Endothelial cell of umbilical vein (primary cell): ENCODE measurements at regions not wholly inside any gene's neighbourhood (a gene's known extent, or its start where the extent isn't known, plus 50 kb on each side); places are given as distances from the start of the nearest gene placed in this dataset.

Source experiments
- BruUV-seq: library from RNA; stranded (reverse); fragments of 400-500 nt; replicated peaks from 2 replicates; lab custom pipeline; 2021; lab: Mats Ljungman, UMichigan
- CTCF ChIA-PET: fragments of 300-600, 350-600 bp; sonication (Branson Sonifier 250); formaldehyde crosslinking; loops from one replicate; lab custom pipeline; 2021; ENCODE audit warnings: antibody characterized with exemption, inconsistent platforms; lab: Charles Lee
- POLR2A ChIA-PET: fragments of 300-600, 350-600 bp; sonication (Branson Sonifier 250); formaldehyde crosslinking; loops from one replicate; lab custom pipeline; 2021; ENCODE audit warnings: antibody characterized with exemption, inconsistent platforms; lab: Charles Lee
- DNase-seq: peaks from one replicate; pipeline ENCODE4 v3.0.0-alpha.2; 2011; ENCODE audit warnings: low read depth, low spot score
- FAIRE-seq: peaks from 2 replicates; lab custom pipeline; 2011; peaks lifted over from hg19 to GRCh38; lab: Jason Lieb, UNC
- H2AFZ ChIP-seq: 2 replicates; pipeline ENCODE4 v1.6.0; 2012; ENCODE audit warnings: low read depth, low read length, control low read depth, inconsistent platforms
- H3K27ac ChIP-seq: 2 replicates; pipeline ENCODE4 v1.5.1; 2011; ENCODE audit warnings: low read depth, mild to moderate bottlenecking, control low read depth, low read length, moderate library complexity; ENCODE audit not compliant: insufficient read depth
- H3K27me3 ChIP-seq, 2 experiments: 2 replicates each; pipeline versions ENCODE4 v1.6.0 to v1.6.1; 2011; ENCODE audit warnings: low read length in 2 of 2, mixed read lengths in 1 of 2; ENCODE audit not compliant: control insufficient read depth in 2 of 2, insufficient read depth in 2 of 2
- H3K36me3 ChIP-seq, 2 experiments: 2 replicates in 1 of 2; 3 replicates in 1 of 2; pipeline ENCODE4 v1.5.1; 2011; ENCODE audit warnings: low read length in 2 of 2, mild to moderate bottlenecking in 1 of 2, moderate library complexity in 1 of 2; ENCODE audit not compliant: control insufficient read depth in 2 of 2, insufficient read depth in 2 of 2; ENCODE audit errors: extremely low read depth in 1 of 2
- H3K4me1 ChIP-seq: 3 replicates; pipeline ENCODE4 v1.5.1; 2011; ENCODE audit warnings: mild to moderate bottlenecking, low read length; ENCODE audit not compliant: control insufficient read depth, insufficient read depth; ENCODE audit errors: extremely low read depth
- H3K4me2 ChIP-seq: 2 replicates; pipeline ENCODE4 v1.6.1; 2011; ENCODE audit warnings: low read length, control low read depth, mixed read lengths; ENCODE audit not compliant: insufficient read depth
- H3K4me3 ChIP-seq, 3 experiments: fragments of 200-600 bp in 1 of 3; sonication (generic), shearing (Covaris generic) in 1 of 3; replicated peaks in 1 of 3; 2 replicates each; pipeline ENCODE4 v1.5.1; 2011 to 2016; ENCODE audit warnings: control low read depth in 3 of 3, low read length in 3 of 3, mild to moderate bottlenecking in 2 of 3, inconsistent platforms in 1 of 3, low read depth in 1 of 3, moderate library complexity in 1 of 3; ENCODE audit not compliant: insufficient read depth in 1 of 3
- H3K79me2 ChIP-seq: 2 replicates; pipeline ENCODE4 v1.6.0; 2012; ENCODE audit warnings: low read length, inconsistent platforms; ENCODE audit not compliant: control insufficient read depth, insufficient read depth
- H3K9ac ChIP-seq: replicated peaks from 2 replicates; pipeline ENCODE3; 2011; ENCODE audit warnings: low read length, control low read depth; ENCODE audit not compliant: insufficient read depth; ENCODE audit errors: extremely low read depth
- H3K9me1 ChIP-seq: replicated peaks from 3 replicates; pipeline ENCODE4 v1.6.0; 2011; ENCODE audit warnings: mild to moderate bottlenecking, low read length; ENCODE audit not compliant: control insufficient read depth, insufficient read depth; ENCODE audit errors: extremely low read depth
- H3K9me3 ChIP-seq: replicated peaks from 2 replicates; pipeline ENCODE4 v1.5.1; 2012; ENCODE audit warnings: low read length, inconsistent platforms; ENCODE audit not compliant: control insufficient read depth, insufficient read depth
- H4K20me1 ChIP-seq: replicated peaks from 2 replicates; pipeline ENCODE3; 2011; ENCODE audit warnings: mild to moderate bottlenecking, low read length; ENCODE audit not compliant: control insufficient read depth, insufficient read depth; ENCODE audit errors: extremely low read depth
- EZH2 ChIP-seq: IDR thresholded peaks from 2 replicates; pipeline ENCODE4 v1.6.1; 2012; ENCODE audit warnings: borderline replicate concordance, low read depth, mild to moderate bottlenecking, moderate library complexity, low read length, inconsistent platforms; ENCODE audit not compliant: severe bottlenecking
- FOS ChIP-seq: IDR thresholded peaks from 2 replicates; pipeline ENCODE4 v1.6.1; 2011; ENCODE audit warnings: mild to moderate bottlenecking, low read length, moderate library complexity, borderline replicate concordance; ENCODE audit not compliant: insufficient read depth
- GATA2 ChIP-seq: IDR thresholded peaks from 2 replicates; pipeline ENCODE4 v1.7.0; 2011; ENCODE audit warnings: low read depth, mild to moderate bottlenecking, moderate library complexity, mixed read lengths, low read length; ENCODE audit not compliant: insufficient read length, insufficient read depth
- JUN ChIP-seq: IDR thresholded peaks from 2 replicates; pipeline ENCODE4 v1.6.1; 2011; ENCODE audit warnings: borderline replicate concordance, low read depth; ENCODE audit not compliant: insufficient read length, insufficient read depth
- MYC ChIP-seq: IDR thresholded peaks from one replicate; pipeline ENCODE4 v1.6.1; 2011; ENCODE audit warnings: mild to moderate bottlenecking, low read depth, low read length
- POLR2A ChIP-seq: IDR thresholded peaks from 2 replicates; pipeline ENCODE4 v1.6.1; 2012; ENCODE audit warnings: low read depth, mild to moderate bottlenecking, control low read depth, low read length
- POLR2AphosphoS5 ChIP-seq: IDR thresholded peaks from 2 replicates; pipeline ENCODE4 v1.6.1; 2012; ENCODE audit warnings: low read depth, mild to moderate bottlenecking, control low read depth, low read length, moderate library complexity; ENCODE audit not compliant: insufficient read depth
- dilution Hi-C: fragments of 300-500 bp; cut with MboI; formaldehyde crosslinking; loops from one replicate; pipeline ENCODE4 v1.15.0; 2019; ENCODE audit warnings: low sequenced_read_pairs; ENCODE audit not compliant: extremely low pct_ligation_motif_present
- intact Hi-C: fragments of 100-400 bp; cut with micrococcal nuclease; formaldehyde crosslinking; loops from one replicate; pipeline ENCODE4 v1.10.0; 2022
- TF ChIP-seq, protein P1 (sequence below): IDR thresholded peaks from 2 replicates; pipeline ENCODE4 v1.6.1; 2011; ENCODE audit not compliant: insufficient read depth, insufficient read length
- TF ChIP-seq, protein P2 (sequence below), 2 donors: IDR thresholded peaks; 1 replicate in 1 of 2; 2 replicates in 1 of 2; pipeline ENCODE4 v1.5.1; 2011; ENCODE audit warnings: low read length in 2 of 2, mild to moderate bottlenecking in 2 of 2, moderate library complexity in 2 of 2, control low read depth in 1 of 2, inconsistent platforms in 1 of 2, low read depth in 1 of 2; ENCODE audit not compliant: insufficient read depth in 1 of 2; ENCODE audit errors: extremely low read depth in 1 of 2

DNA sequence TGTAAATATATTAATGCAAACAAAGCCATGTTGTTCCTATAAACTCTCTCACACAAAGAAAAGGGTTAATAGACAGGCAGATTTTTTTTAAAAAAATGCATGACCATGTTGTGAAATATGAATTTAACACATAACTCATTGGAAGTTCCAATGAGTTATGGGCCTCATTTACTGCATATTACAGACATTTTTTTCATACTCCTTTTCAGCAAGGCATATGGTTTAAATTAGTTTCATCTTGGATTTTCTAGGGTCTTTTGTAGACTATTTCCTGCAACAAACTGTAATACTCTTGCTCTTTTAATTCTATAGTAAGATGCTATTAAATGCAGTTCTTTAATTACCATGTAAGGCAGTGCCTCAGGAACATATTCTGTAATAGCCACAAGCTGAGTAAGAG is 323.1 kb downstream of the GBA3 start:
- H3K4me3 ChIP-seq, result no peak overlapping the region
- H3K36me3 ChIP-seq, result no peaks in the 10 kb centered on the region
- H3K9ac ChIP-seq, result no peak overlapping the region
- no peaks in the 10 kb centered on the region for H4K20me1 ChIP-seq
- H3K27me3 ChIP-seq, result no peaks in the 10 kb centered on the region
- intact Hi-C loops, result no loop called here
- DNase-seq, result no peak
- H3K27ac ChIP-seq, result no peak overlapping the region
- H3K9me1 ChIP-seq, result no peaks in the 10 kb centered on the region
- H3K4me1 ChIP-seq, result no peaks in the 10 kb centered on the region
- H3K4me2 ChIP-seq, result no peak overlapping the region
- FAIRE-seq, result no peak
- CTCF ChIA-PET, result no interaction called here
- dilution Hi-C loops, result no loop called here
- POLR2A ChIA-PET, result no interaction called here
- H3K79me2 ChIP-seq, result no peaks in the 10 kb centered on the region
- no TSS peak for BruUV-seq
- no peak overlapping the region for H2AFZ ChIP-seq
- H3K9me3 ChIP-seq, result no peaks in the 10 kb centered on the region
- TF ChIP-seq GATA2 (no peak), EZH2 (no peak), POLR2AphosphoS5 (no peak), FOS (no peak), JUN (no peak), MYC (no peak), POLR2A (no peak)
- TF ChIP-seq, protein P1, sequence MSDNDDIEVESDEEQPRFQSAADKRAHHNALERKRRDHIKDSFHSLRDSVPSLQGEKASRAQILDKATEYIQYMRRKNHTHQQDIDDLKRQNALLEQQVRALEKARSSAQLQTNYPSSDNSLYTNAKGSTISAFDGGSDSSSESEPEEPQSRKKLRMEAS, result no peak

DNA sequence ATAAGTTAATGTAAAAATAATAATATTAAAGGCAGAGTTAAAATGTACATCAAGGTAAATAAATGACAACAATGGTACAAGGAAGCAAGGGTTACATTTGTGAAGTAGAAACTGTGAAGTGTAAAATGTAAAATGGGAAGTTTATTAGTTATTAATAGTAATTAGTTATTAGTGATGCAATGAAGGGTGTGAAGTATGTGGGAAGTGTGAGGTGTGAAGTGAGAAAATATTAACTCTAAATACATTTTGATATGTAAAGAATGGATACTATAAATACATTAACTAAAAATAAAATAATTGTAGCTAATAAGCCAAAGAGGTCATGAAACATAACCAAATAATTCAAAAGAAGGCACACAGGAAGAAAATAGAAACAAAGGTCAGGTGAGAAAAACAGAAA is 316.4 kb downstream of the GBA3 start:
- Histone ChIP-seq H3K9ac (no peak overlapping the region), H3K27ac (no peak overlapping the region), H3K4me3 (no peak overlapping the region), H3K9me3 (no peaks in the 10 kb centered on the region), H3K36me3 (no peaks in the 10 kb centered on the region), H3K4me2 (no peak overlapping the region), H2AFZ (no peak overlapping the region), H3K9me1 (no peaks in the 10 kb centered on the region), H3K79me2 (no peaks in the 10 kb centered on the region), H3K4me1 (no peaks in the 10 kb centered on the region), H4K20me1 (no peaks in the 10 kb centered on the region), H3K27me3 (no peaks in the 10 kb centered on the region)
- POLR2A ChIA-PET, result no interaction called here
- no TSS peak for BruUV-seq
- dilution Hi-C loops, result no loop called here
- TF ChIP-seq MYC (no peak), EZH2 (no peak), POLR2AphosphoS5 (no peak), JUN (no peak), FOS (no peak), GATA2 (no peak), POLR2A (no peak)
- TF ChIP-seq, protein P2, sequence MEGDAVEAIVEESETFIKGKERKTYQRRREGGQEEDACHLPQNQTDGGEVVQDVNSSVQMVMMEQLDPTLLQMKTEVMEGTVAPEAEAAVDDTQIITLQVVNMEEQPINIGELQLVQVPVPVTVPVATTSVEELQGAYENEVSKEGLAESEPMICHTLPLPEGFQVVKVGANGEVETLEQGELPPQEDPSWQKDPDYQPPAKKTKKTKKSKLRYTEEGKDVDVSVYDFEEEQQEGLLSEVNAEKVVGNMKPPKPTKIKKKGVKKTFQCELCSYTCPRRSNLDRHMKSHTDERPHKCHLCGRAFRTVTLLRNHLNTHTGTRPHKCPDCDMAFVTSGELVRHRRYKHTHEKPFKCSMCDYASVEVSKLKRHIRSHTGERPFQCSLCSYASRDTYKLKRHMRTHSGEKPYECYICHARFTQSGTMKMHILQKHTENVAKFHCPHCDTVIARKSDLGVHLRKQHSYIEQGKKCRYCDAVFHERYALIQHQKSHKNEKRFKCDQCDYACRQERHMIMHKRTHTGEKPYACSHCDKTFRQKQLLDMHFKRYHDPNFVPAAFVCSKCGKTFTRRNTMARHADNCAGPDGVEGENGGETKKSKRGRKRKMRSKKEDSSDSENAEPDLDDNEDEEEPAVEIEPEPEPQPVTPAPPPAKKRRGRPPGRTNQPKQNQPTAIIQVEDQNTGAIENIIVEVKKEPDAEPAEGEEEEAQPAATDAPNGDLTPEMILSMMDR (IDR thresholded peaks at IDR 0.05; ENCODE audit: extremely low read depth in 1 of 2, insufficient read depth in 1 of 2, low read depth in 1 of 2, low read length in 2 of 2), result no peak
- TF ChIP-seq, protein P1, result no peak
- no peak for FAIRE-seq
- CTCF ChIA-PET, result no interaction called here
- intact Hi-C loops, result no loop called here
- DNase-seq, result no peak
